ENCODE measurements at regions not wholly inside any gene's neighbourhood (a gene's known extent, or its start where the extent isn't known, plus 50 kb on each side); places are given as distances from the start of the nearest gene placed in this dataset.

GRCh38 chr7:17690030-17690429 is 250.3 kb downstream of the SNX13 start:
- H3K4me3 Mint-ChIP-seq (ENCODE audit: low read depth), result no peak overlapping the region

GRCh38 chr7:17696422-17696821 is 243.9 kb downstream of the SNX13 start:
- Mint-ChIP-seq H3K27me3 (ENCODE audit: low read depth) (no peaks in the 10 kb centered on the region), H3K4me1 (ENCODE audit: low read depth) (peaks cover 1% of the 10 kb centered on the region), H3K9me3 (peaks cover 35% of the 10 kb centered on the region), H3K27ac (no peak overlapping the region), H3K36me3 (ENCODE audit: low read depth) (peaks cover 3% of the 10 kb centered on the region), H3K4me3 (ENCODE audit: low read depth) (no peak overlapping the region)
- no peak for DNase-seq (ENCODE audit: low spot score)
- intact Hi-C loops (cut with micrococcal nuclease), result no loop called here

More at GRCh38 chr7:17690030-17690429, 250.3 kb downstream of the SNX13 start:
- H3K27me3 Mint-ChIP-seq (ENCODE audit: low read depth), result no peaks in the 10 kb centered on the region
- H3K4me1 Mint-ChIP-seq (ENCODE audit: low read depth), result no peaks in the 10 kb centered on the region
- H3K27ac Mint-ChIP-seq, result no peak overlapping the region
- no peaks in the 10 kb centered on the region for H3K36me3 Mint-ChIP-seq (ENCODE audit: low read depth)
- no peak for DNase-seq (ENCODE audit: low spot score)
- intact Hi-C loops (cut with micrococcal nuclease), result no loop called here
- no peaks in the 10 kb centered on the region for H3K9me3 Mint-ChIP-seq

- Mint-ChIP-seq H3K27ac (no peak overlapping the region), H3K27me3 (ENCODE audit: low read depth) (no peaks in the 10 kb centered on the region), H3K36me3 (ENCODE audit: low read depth) (peaks cover 3% of the 10 kb centered on the region), H3K9me3 (peaks cover 35% of the 10 kb centered on the region), H3K4me1 (ENCODE audit: low read depth) (peaks cover 1% of the 10 kb centered on the region), H3K4me3 (ENCODE audit: low read depth) (no peak overlapping the region)
- no peak for DNase-seq (ENCODE audit: low spot score)
- intact Hi-C loops (cut with micrococcal nuclease), result no loop called here
These were observed 243.0 kb downstream of the SNX13 start for GRCh38 chr7:17697128-17697881.

DNA sequence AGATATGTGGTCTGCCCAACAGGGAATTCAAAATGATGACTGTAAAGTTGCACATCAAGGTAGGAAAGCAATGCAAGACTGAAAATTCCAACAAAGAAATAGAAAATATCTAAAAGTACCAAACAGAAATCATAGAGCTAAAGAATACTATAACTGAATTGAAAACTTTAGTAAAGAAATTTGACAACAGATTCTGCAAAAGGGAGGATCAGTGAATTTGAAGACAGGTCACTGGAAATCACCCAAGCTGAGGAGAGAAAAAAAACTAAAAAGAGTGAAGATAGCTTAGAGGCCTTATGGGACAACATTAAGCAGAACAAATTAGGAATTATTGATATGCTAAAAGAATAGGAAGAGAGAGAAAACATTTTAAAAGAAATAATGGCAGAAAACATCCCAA is 240.6 kb downstream of the SNX13 start:
- Mint-ChIP-seq H3K27ac (no peak overlapping the region), H3K9me3 (peaks cover 35% of the 10 kb centered on the region), H3K4me3 (ENCODE audit: low read depth) (no peak overlapping the region), H3K36me3 (ENCODE audit: low read depth) (peaks cover 3% of the 10 kb centered on the region), H3K4me1 (ENCODE audit: low read depth) (peaks cover 1% of the 10 kb centered on the region), H3K27me3 (ENCODE audit: low read depth) (peaks cover 4% of the 10 kb centered on the region)
- intact Hi-C loops (cut with micrococcal nuclease), result no loop called here
- DNase-seq (ENCODE audit: low spot score), result no peak

DNA sequence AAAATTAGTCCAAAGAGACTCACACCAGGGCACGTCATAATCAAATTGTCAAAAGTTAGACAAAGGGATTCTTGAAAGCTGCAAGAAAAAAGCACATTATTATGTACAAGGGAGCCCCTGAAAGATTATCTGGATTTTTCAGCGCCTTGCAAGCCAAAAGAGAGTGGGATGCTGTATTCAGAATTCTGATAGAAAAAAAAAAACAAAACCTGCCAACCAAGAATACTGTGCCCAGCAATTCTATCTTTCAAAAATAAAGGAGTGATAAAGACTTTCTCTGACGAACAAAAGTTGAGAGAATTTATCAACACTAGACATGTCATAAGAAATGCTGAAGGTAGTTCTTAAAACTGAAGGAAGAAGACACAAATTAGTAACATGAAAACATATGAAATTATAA is 240.2 kb downstream of the SNX13 start:
- H3K9me3 Mint-ChIP-seq, result peaks cover 35% of the 10 kb centered on the region
- peaks cover 3% of the 10 kb centered on the region for H3K36me3 Mint-ChIP-seq (ENCODE audit: low read depth)
- H3K4me3 Mint-ChIP-seq (ENCODE audit: low read depth), result no peak overlapping the region
- peaks cover 4% of the 10 kb centered on the region for H3K27me3 Mint-ChIP-seq (ENCODE audit: low read depth)
- H3K4me1 Mint-ChIP-seq (ENCODE audit: low read depth), result peaks cover 1% of the 10 kb centered on the region
- intact Hi-C loops (cut with micrococcal nuclease), result no loop called here
- no peak for DNase-seq (ENCODE audit: low spot score)
- H3K27ac Mint-ChIP-seq, result no peak overlapping the region

DNA sequence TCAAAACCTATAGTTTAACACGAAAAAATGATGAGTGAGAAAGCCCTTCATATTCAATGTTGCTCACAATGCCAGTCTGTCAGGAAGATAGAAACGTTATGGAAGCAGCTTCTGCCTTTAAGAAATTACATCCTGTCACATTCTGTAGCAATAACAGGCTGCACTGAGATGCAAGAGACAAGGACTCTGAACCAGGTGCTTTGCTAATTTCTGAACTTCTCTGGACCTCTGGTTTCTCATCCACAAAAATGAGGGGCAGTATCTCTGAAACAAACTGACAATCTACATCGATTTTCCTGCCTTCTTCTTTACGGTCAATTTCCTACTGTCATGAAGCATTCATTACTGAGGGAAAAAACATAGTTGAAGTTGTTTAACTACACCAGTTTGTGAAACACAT is 234.0 kb downstream of the SNX13 start:
- intact Hi-C loops (cut with micrococcal nuclease), result no loop called here

GRCh38 chr7:17706734-17707133 is 233.6 kb downstream of the SNX13 start:
- intact Hi-C loops (cut with micrococcal nuclease), result no loop called here
- Mint-ChIP-seq H3K4me1 (ENCODE audit: low read depth) (no peaks in the 10 kb centered on the region), H3K4me3 (ENCODE audit: low read depth) (no peak overlapping the region), H3K27ac (no peak overlapping the region), H3K27me3 (ENCODE audit: low read depth) (peaks cover 17% of the 10 kb centered on the region), H3K9me3 (no peaks in the 10 kb centered on the region), H3K36me3 (ENCODE audit: low read depth) (no peaks in the 10 kb centered on the region)
- peak; percentile 16 for DNase-seq (ENCODE audit: low spot score)

More for the DNA sequence above, 234.0 kb downstream of the SNX13 start:
- Mint-ChIP-seq H3K4me3 (ENCODE audit: low read depth) (no peak overlapping the region), H3K9me3 (peaks cover 2% of the 10 kb centered on the region), H3K36me3 (ENCODE audit: low read depth) (no peaks in the 10 kb centered on the region), H3K27me3 (ENCODE audit: low read depth) (peaks cover 17% of the 10 kb centered on the region), H3K4me1 (ENCODE audit: low read depth) (peaks cover under 1% of the 10 kb centered on the region), H3K27ac (no peak overlapping the region)
- no peak for DNase-seq (ENCODE audit: low spot score)

DNA sequence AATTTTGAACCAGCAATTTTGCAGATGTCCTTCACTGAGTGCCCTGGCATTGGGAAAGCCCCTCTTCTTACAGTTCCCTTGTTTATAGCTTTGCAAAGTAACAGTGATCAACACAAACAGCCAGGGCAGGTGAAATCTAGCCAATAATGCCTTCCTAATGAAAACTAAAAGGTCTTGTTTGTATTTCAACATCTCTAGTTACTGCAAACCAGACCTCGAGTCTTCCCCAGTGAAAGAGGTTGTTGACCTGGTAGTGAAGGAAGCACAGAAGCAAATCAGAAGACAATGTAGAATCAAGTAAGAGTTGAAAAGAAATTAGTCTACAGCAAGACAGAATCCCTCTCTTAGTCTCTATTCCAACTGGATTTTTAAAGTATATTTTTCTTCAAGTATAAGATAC is 231.2 kb downstream of the SNX13 start:
- DNase-seq (ENCODE audit: low spot score), result no peak
- Mint-ChIP-seq H3K4me3 (ENCODE audit: low read depth) (no peak overlapping the region), H3K27ac (no peak overlapping the region), H3K4me1 (ENCODE audit: low read depth) (no peaks in the 10 kb centered on the region), H3K9me3 (no peaks in the 10 kb centered on the region), H3K36me3 (ENCODE audit: low read depth) (no peaks in the 10 kb centered on the region), H3K27me3 (ENCODE audit: low read depth) (peaks cover 14% of the 10 kb centered on the region)
- intact Hi-C loops (cut with micrococcal nuclease), result no loop called here

- Mint-ChIP-seq H3K4me3 (ENCODE audit: low read depth) (no peak overlapping the region), H3K27ac (no peak overlapping the region), H3K9me3 (no peaks in the 10 kb centered on the region), H3K36me3 (ENCODE audit: low read depth) (no peaks in the 10 kb centered on the region), H3K4me1 (ENCODE audit: low read depth) (no peaks in the 10 kb centered on the region), H3K27me3 (ENCODE audit: low read depth) (peaks cover 14% of the 10 kb centered on the region)
- DNase-seq (ENCODE audit: low spot score), result no peak
- intact Hi-C loops (cut with micrococcal nuclease), result no loop called here
These were observed 230.7 kb downstream of the SNX13 start for GRCh38 chr7:17709599-17709998.

GRCh38 chr7:17710312-17710711 is 230.0 kb downstream of the SNX13 start:
- Mint-ChIP-seq H3K27ac (no peak overlapping the region), H3K4me3 (ENCODE audit: low read depth) (no peak overlapping the region), H3K4me1 (ENCODE audit: low read depth) (no peaks in the 10 kb centered on the region), H3K27me3 (ENCODE audit: low read depth) (peaks cover 15% of the 10 kb centered on the region), H3K9me3 (no peaks in the 10 kb centered on the region), H3K36me3 (ENCODE audit: low read depth) (no peaks in the 10 kb centered on the region)
- intact Hi-C loops (cut with micrococcal nuclease), result no loop called here
- no peak for DNase-seq (ENCODE audit: low spot score)

DNA sequence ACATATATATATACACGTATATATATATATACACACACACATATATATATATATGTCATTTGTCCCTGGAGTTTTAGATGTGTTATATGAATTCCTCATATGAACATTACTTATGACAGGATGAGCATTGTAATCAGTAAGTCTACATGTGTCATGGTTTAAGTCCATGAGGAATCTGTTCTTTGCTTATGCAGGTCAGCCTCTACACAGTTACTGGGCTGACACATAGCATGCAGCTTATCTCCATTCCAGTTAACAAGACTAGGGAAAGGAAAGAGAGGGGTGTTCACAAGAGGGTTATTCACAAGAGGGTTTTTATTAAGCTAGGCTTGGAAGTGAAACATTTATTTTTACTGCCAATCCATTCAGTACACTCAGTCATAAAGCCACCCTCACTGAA is 226.7 kb downstream of the SNX13 start:
- DNase-seq (ENCODE audit: low spot score), result no peak
- Mint-ChIP-seq H3K4me1 (ENCODE audit: low read depth) (no peaks in the 10 kb centered on the region), H3K36me3 (ENCODE audit: low read depth) (no peaks in the 10 kb centered on the region), H3K27ac (no peak overlapping the region), H3K9me3 (no peaks in the 10 kb centered on the region), H3K4me3 (ENCODE audit: low read depth) (no peak overlapping the region), H3K27me3 (ENCODE audit: low read depth) (peaks cover 13% of the 10 kb centered on the region)
- intact Hi-C loops (cut with micrococcal nuclease), result no loop called here

- no peaks in the 10 kb centered on the region for H3K9me3 Mint-ChIP-seq
- H3K27ac Mint-ChIP-seq, result no peak overlapping the region
- DNase-seq (ENCODE audit: low spot score), result no peak
- H3K36me3 Mint-ChIP-seq (ENCODE audit: low read depth), result no peaks in the 10 kb centered on the region
- no peaks in the 10 kb centered on the region for H3K4me1 Mint-ChIP-seq (ENCODE audit: low read depth)
- peaks cover 3% of the 10 kb centered on the region for H3K27me3 Mint-ChIP-seq (ENCODE audit: low read depth)
- no peak overlapping the region for H3K4me3 Mint-ChIP-seq (ENCODE audit: low read depth)
- intact Hi-C loops (cut with micrococcal nuclease), result no loop called here
These were observed 223.5 kb downstream of the SNX13 start for GRCh38 chr7:17716816-17717215.

- DNase-seq (ENCODE audit: low spot score), result no peak
- H3K27me3 Mint-ChIP-seq (ENCODE audit: low read depth), result peaks cover 1% of the 10 kb centered on the region
- intact Hi-C loops (cut with micrococcal nuclease), result no loop called here
- H3K27ac Mint-ChIP-seq, result no peak overlapping the region
- no peaks in the 10 kb centered on the region for H3K4me1 Mint-ChIP-seq (ENCODE audit: low read depth)
- H3K36me3 Mint-ChIP-seq (ENCODE audit: low read depth), result no peaks in the 10 kb centered on the region
- no peak overlapping the region for H3K4me3 Mint-ChIP-seq (ENCODE audit: low read depth)
- no peaks in the 10 kb centered on the region for H3K9me3 Mint-ChIP-seq
These were observed 220.3 kb downstream of the SNX13 start for GRCh38 chr7:17719998-17720397.
